ENCODE measurements at regions not wholly inside any gene's neighbourhood (a gene's known extent, or its start where the extent isn't known, plus 50 kb on each side); places are given as distances from the start of the nearest gene placed in this dataset.

DNA sequence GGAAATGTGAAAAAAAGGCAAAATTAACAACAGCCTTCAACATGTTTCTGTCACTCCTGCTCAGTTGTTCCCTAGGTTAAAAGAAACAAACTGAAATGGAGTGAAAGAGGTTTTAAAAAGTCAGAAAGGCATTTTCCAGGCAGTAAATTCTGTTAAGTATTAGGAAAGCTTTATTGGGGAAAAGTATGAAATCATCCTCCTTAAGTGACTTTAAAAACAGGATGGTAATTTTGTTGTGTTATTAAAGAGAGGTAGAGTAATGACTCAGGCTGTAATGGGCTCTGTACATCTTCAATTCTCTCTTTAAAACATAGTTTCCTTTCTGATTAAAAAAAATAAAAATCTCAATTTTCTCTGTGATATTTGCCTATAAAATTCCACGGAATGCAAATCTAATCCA, 81.1 kb downstream of the OTOL1 start:
- no peaks in the 10 kb centered on the region for H3K36me3 ChIP-seq (ENCODE audit: control insufficient read depth, insufficient read depth, low read length)
- no peak for DNase-seq
- Mint-ChIP-seq H3K27me3 (ENCODE audit: insufficient read depth, unreplicated experiment) (peaks cover 14% of the 10 kb centered on the region), H3K9me3 (ENCODE audit: unreplicated experiment) (no peaks in the 10 kb centered on the region), H3K4me3 (ENCODE audit: unreplicated experiment) (no peak overlapping the region), H3K27ac (ENCODE audit: unreplicated experiment) (no peak overlapping the region), H3K36me3 (ENCODE audit: insufficient read depth, unreplicated experiment) (no peaks in the 10 kb centered on the region), H3K4me1 (ENCODE audit: low read depth, unreplicated experiment) (no peaks in the 10 kb centered on the region)
- no peaks in the 10 kb centered on the region for H3K9me3 ChIP-seq
- TF ChIP-seq, protein P1, sequence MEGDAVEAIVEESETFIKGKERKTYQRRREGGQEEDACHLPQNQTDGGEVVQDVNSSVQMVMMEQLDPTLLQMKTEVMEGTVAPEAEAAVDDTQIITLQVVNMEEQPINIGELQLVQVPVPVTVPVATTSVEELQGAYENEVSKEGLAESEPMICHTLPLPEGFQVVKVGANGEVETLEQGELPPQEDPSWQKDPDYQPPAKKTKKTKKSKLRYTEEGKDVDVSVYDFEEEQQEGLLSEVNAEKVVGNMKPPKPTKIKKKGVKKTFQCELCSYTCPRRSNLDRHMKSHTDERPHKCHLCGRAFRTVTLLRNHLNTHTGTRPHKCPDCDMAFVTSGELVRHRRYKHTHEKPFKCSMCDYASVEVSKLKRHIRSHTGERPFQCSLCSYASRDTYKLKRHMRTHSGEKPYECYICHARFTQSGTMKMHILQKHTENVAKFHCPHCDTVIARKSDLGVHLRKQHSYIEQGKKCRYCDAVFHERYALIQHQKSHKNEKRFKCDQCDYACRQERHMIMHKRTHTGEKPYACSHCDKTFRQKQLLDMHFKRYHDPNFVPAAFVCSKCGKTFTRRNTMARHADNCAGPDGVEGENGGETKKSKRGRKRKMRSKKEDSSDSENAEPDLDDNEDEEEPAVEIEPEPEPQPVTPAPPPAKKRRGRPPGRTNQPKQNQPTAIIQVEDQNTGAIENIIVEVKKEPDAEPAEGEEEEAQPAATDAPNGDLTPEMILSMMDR (IDR thresholded peaks at IDR 0.05; ENCODE audit: insufficient read depth in 1 of 2, low read depth in 1 of 2, low read length in 1 of 2, severe bottlenecking in 1 of 2, unreplicated experiment in 1 of 2), result no peak
- ChIA-PET POLR2A (no interaction called here), CTCF (no interaction called here)
- intact Hi-C loops (cut with micrococcal nuclease; ENCODE audit: unreplicated experiment), result no loop called here
- H3K4me1 ChIP-seq, result no peaks in the 10 kb centered on the region
- no TSS peak for BruUV-seq (replicated peaks)
- no peak overlapping the region for H3K4me3 ChIP-seq (ENCODE audit: low read depth, low read length)
- H3K27me3 ChIP-seq (replicated peaks; ENCODE audit: control insufficient read depth, insufficient read depth, low read length), result no peaks in the 10 kb centered on the region; the same call in 1 of the 2 replicates

DNA sequence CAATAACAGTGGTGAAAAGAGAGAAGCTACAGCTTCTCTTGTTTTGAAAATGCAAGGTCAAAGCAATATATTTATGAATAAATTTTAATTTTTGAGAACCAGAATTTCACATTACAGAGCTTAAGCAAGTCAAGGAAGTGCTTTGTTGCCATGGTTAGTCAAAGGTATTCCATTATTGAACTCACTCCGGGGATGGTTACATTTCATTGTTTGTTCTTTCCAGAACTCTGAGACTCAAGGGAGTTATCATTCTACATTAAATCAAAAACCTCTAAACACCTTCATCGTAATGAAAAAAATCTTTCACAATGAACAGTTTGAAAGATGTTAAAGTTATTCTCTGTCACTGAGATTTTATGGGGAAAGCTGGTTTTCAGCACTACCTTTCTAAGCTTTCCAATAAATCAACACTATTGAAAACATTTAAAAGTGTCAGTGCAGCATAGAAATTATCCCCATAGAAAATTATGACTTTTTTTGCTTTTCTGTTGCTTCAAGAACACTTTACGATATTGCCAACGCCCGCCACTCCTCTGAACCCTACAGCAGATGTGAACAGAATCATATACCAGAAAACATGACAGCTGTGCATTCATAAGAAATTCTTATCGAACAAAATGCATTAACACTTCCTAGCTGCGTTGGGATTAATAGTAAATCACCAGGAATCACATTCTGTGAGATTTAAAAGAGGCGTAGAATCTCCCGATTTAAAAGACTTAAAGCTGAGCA, 83.0 kb downstream of the OTOL1 start:
- Mint-ChIP-seq H3K27me3 (ENCODE audit: insufficient read depth, unreplicated experiment) (peaks cover 11% of the 10 kb centered on the region), H3K4me3 (ENCODE audit: unreplicated experiment) (no peak overlapping the region), H3K9me3 (ENCODE audit: unreplicated experiment) (no peaks in the 10 kb centered on the region), H3K36me3 (ENCODE audit: insufficient read depth, unreplicated experiment) (no peaks in the 10 kb centered on the region), H3K4me1 (ENCODE audit: low read depth, unreplicated experiment) (no peaks in the 10 kb centered on the region), H3K27ac (ENCODE audit: unreplicated experiment) (no peak overlapping the region)
- H3K4me1 ChIP-seq, result no peaks in the 10 kb centered on the region
- TF ChIP-seq, protein P1 (IDR thresholded peaks at IDR 0.05; ENCODE audit: insufficient read depth in 1 of 2, low read depth in 1 of 2, low read length in 1 of 2, severe bottlenecking in 1 of 2, unreplicated experiment in 1 of 2), result no peak
- H3K4me3 ChIP-seq (ENCODE audit: low read depth, low read length), result no peak overlapping the region
- POLR2A ChIA-PET, result no interaction called here
- no TSS peak for BruUV-seq (replicated peaks)
- no peaks in the 10 kb centered on the region for H3K9me3 ChIP-seq
- DNase-seq, result no peak
- CTCF ChIA-PET, result no interaction called here
- H3K27me3 ChIP-seq (replicated peaks; ENCODE audit: control insufficient read depth, insufficient read depth, low read length), result no peaks in the 10 kb centered on the region; the same call in 1 of the 2 replicates
- no peaks in the 10 kb centered on the region for H3K36me3 ChIP-seq (ENCODE audit: control insufficient read depth, insufficient read depth, low read length)
- intact Hi-C loops (cut with micrococcal nuclease; ENCODE audit: unreplicated experiment), result no loop called here

DNA sequence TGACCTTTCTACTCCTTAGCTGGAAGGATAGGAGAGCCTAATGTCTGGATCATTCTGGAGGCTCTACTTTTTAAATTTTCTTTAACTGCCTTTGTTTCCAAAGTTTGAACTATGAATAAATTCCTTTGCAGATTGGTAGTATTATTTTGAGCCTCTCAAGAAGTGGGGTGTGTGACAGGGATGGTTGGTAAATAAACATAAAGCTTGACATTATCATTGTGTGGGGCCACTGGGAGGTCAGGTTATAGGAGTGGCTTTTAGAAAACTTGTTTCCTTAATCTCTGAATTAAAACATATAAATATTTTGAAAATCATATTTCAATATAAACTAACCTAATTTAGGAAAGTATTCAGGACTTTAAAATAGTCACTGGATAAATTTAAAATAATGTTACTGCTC, 89.3 kb downstream of the OTOL1 start:
- Histone ChIP-seq H3K36me3 (ENCODE audit: control insufficient read depth, insufficient read depth, low read length) (no peaks in the 10 kb centered on the region), H3K27me3 (replicated peaks; ENCODE audit: control insufficient read depth, insufficient read depth, low read length) (no peaks in the 10 kb centered on the region), H3K4me3 (ENCODE audit: low read depth, low read length) (no peak overlapping the region), H3K4me1 (no peaks in the 10 kb centered on the region), H3K9me3 (no peaks in the 10 kb centered on the region)
- Mint-ChIP-seq H3K36me3 (ENCODE audit: insufficient read depth, unreplicated experiment) (no peaks in the 10 kb centered on the region), H3K9me3 (ENCODE audit: unreplicated experiment) (no peaks in the 10 kb centered on the region), H3K4me3 (ENCODE audit: unreplicated experiment) (no peak overlapping the region), H3K27me3 (ENCODE audit: insufficient read depth, unreplicated experiment) (peaks cover 5% of the 10 kb centered on the region), H3K4me1 (ENCODE audit: low read depth, unreplicated experiment) (no peaks in the 10 kb centered on the region), H3K27ac (ENCODE audit: unreplicated experiment) (no peak overlapping the region)
- POLR2A ChIA-PET, result no interaction called here
- no peak for DNase-seq
- intact Hi-C loops (cut with micrococcal nuclease; ENCODE audit: unreplicated experiment), result no loop called here
- TF ChIP-seq, protein P1 (IDR thresholded peaks at IDR 0.05; ENCODE audit: insufficient read depth in 1 of 2, low read depth in 1 of 2, low read length in 1 of 2, severe bottlenecking in 1 of 2, unreplicated experiment in 1 of 2), result no peak
- BruUV-seq (replicated peaks), result no TSS peak
- CTCF ChIA-PET, result no interaction called here
